AG08395 (cell line): ENCODE measurements at regions not wholly inside any gene's neighbourhood (a gene's known extent, or its start where the extent isn't known, plus 50 kb on each side); places are given as distances from the start of the nearest gene placed in this dataset.
"Not testable (repeated sequence)": the region's sequence is repeated elsewhere in the genome, so short reads cannot be mapped to it uniquely, and the experiment has no call there.

Experiments used
- DNase-seq: peaks from one replicate; pipeline ENCODE4 v3.0.0; 2012; ENCODE audit warnings: mixed read lengths, low spot score

DNA sequence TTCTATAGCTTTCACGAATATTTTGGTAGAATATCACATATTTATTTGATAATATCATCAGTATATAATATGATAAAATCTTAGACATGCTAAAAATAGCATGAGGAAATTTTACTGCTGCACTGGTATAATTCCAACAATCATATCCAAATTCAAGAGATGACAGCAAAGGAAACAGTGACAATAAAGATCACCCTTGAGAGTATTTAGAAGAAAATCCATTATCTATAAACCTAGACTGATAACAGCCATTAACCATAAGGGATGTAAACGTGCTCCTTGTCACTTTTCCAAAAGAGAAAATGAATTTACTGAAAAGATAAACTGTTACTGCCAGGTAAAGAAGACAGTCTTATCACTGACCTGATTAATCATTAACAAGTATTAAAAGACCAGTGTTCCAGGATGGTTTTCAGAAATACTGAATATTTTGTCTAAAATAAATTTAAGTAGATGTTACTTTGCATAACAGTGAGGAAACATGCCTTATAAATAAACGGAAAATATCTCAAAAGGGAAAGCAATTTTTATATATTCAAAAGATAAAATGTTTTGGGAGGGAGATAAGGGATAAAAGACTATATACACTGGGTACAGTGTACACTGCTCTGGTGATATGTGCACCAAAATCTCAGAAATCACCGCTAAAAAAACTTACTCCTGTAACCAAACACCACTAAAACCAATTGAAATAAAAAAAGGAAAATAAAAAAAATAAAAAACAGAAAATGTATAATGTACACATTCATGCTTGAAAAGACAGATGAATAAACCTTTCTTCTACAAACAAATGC lies 1704.7 kb downstream of the HACE1 start:
- no peak for DNase-seq

DNA sequence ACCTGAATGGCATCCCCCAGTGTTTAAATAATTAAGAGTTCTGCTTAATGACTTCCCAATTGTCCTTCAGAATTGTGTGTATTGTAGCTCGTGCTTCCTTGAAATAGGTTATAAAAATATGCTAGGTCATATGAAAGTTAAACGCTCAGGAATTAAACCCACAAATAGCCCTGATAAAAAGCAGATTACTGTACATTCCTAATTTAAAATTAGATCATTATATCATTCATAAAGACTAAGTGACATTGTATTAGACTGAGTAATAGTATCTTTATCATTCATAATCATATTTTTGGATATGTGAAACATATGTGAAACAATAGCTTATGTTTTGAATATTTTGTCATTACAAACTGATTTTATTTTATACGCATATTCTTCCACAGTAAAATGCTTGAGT lies 1706.7 kb downstream of the HACE1 start:
- no peak for DNase-seq

DNA sequence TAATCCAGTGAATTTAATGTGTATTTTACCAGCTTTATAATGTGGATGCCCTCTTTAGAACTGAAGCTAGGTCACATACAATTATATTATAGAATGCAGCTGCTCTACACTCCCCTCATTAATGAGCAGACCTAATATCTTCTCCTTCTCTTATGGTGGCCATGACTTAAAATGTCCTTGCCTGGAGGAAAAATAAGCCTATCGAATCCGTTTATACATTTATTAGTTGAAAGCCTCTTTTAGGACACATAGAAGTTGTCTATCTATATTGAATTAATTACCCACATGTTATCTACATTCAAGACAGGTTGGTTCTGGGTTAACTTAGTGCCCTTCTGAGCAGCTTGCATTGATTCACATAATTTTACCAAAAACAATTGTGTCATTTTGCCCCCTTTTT lies 1716.8 kb downstream of the HACE1 start:
- DNase-seq, result no peak

DNA sequence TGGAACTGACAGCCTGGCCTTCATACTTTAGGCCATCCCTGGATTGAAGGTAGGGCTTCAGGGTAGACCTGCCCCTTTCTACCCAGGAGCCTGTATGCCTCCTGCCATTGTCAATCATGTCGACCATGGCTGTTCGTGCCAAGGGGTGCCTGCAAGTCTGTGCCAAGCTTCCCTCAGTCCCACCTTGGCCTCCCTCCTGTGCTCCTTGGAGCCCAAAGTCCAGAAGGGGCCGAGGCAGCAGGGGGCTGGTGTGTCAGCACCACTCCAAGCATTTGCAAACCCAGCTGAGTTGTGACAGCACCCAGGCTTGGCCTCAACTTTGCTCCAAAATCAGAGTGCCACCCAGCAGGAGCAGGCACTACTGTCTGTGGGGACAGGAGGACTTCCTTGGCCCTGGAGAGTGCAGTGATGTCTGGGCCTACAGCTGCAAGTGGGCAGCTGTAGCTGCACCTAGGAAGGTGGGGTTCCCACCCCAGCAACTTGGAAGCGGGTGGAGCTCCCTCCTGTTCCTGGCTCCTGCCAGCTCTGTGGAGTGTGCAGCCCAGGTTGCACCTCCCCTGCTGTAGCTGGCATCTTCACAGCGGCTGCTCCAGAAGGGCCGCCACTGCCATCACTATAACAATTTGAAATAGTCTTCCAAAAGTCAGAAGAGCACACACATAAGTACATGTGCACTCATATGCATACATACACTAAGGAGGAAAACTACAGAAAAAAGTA lies 1719.3 kb downstream of the HACE1 start:
- DNase-seq, result no peak

DNA sequence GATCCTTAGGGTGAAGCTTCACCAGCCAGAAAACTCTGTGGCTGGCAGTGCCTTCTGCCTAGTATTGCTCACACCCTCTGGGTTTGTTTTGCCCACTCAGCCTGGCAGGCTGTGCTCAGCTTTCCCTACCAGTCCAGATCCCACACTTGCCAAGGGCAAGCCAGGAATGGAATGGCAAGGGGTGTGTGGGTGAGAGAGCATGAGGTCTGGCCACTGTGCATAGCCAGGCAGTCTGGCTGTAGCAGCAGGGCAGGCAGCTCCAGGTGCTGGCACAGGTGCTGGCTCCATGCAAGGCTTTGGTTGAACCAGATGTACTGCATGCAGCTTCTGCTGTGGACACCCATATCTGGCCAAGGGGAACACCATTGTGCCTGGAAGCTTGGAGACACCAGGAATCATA lies 1720.3 kb downstream of the HACE1 start:
- no peak for DNase-seq

DNA sequence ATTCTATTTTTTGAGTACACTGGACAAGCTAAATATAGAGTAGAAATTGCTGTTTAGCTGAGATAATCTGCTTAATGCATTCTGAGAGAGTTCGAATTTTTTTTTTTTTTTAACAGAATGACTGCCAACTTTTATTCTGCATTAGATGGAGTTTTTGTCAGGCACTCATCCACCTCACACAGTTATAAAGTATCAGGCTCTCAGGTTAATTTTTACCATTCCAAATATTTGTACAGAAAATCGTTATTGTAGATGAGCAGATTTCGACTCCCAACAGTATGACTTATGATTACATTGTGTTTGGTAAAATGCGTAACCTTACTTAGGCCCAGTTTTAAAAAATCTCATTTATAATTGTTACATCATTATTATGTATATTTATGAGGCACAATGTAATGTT lies 1731.0 kb downstream of the GRIK2 start:
- DNase-seq, result no peak

DNA sequence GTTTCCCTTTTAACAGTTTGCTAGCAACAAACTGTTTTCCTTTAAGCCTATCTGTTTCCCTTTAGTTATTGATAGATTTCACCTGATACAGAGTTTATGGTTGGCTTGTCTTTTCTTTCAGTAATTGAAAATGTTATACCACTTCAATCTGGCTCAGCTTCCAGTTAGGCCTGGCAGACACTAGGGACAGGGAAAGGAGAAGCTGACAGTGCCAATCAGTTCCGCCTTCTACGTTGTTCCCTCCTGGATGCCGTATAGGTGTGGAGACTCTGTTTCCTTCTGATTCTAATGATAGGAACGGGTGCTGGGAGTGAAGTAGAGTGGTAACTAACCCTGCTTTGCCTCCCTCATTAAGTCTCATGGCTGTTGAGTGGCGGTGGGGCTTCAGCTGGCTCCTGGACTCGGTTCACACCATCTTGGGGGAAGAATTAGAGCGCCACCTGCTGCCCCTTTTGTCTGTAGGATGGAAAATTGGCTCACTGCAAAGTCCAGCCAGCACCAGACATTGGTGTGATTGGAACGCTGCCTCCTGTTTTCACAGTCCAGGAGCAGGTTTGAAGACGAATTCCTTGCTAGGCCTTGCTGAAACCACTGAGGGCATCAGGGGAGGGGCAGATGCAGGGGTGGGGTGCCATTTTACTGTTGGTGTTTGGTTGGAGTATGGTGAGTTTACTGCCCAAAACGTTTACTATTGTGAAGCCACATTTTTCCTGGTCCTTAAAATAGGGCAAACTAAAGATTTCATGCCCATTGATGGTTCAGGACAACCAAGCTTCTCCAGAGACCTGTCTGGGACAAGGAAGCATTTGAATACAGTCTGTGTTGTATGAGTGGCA lies 1729.5 kb downstream of the GRIK2 start:
- DNase-seq, result no peak

DNA sequence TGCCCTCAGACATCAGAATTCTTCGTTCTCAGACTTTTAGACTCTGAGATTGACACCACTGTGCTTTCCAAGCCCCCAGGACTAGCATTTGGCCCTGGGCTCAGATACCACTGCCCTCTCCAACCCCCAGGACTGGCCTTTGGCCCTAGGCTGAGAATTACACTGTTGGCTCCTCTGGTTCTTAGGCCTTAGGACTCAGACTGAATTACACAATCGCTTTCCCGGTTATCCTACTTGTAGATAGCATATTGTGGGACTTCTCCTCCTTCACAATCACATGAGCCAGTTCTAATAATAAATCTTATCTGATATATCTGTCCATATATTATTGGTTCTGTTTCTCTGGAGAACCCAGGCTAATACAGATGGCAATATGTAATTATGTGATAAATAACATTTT lies 1725.5 kb downstream of the GRIK2 start:
- no peak for DNase-seq

DNA sequence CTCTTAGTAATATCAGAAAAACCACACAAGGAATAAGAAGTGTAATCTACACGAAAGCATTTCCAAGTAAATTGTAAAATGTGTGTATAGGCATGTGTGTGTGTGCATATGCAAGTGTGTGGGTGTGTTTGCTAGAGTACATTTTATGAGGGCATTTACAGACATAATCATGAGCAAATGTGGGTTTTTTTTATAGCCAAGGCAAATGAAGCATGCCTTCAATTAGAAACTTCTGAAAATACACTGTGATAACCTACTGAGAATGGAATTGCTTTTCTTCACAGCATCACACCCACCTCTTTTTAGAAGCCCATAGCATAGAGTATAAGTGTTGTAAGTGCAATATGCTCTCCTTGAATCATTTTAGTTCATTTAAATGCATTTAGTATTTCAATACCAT lies 1721.1 kb downstream of the GRIK2 start:
- no peak for DNase-seq

DNA sequence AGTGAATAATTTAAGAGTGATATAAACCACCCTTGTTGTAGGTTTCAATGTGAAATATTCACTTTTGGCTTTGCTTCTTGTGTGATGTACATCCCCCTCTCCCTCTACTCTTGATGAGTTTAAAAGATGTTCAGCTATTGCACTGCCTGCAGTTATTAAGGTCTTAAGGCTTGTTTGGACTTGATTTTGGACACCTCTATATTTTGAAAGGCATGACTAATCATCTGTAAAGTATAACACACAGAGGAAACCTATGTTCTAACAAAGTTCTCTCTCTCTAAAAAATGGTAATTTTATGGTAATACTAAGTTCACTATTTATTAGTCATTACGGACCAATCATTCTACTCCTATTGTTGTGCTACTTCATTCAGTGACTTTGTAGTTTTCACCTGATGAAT lies 1719.9 kb downstream of the GRIK2 start:
- DNase-seq, result no peak

DNA sequence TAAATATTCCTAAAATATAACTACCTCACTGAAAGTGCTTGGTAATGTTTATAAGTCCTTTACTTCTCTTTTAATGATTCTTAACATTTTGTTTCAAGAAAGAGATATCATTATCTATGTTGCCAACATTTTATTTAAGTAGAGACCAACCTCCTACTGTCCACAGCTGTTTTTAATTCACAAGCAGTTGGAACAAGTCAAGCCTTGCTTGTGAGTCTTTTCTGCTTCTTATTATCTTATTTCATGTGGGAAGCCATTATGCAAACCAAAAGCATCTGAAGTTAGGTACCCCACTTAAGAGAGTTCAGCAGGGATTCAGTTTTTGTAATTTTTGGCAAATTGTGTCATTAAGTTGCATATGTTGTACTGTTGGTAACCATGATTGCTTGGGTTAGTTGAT lies 1714.5 kb downstream of the GRIK2 start:
- no peak for DNase-seq

DNA sequence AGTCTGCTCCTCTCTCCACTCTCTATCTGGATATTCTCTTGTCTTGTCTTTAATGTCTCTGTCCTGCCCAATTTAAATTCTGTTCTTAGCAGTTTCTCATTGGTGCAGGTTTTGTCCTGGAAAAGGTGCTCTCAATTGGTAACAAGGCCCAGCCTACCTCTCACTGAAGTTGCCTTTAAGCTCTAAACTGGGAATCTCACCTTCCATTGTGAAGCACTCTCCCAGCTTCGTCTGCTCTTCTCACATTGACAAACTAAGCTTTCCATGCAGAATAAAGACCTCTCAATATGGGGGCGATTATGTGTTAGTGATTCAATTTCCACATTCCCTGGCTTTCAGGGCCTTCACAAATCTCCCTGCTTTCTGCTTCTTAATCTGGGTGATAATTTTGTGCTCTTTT lies 1712.2 kb downstream of the GRIK2 start:
- no peak for DNase-seq

DNA sequence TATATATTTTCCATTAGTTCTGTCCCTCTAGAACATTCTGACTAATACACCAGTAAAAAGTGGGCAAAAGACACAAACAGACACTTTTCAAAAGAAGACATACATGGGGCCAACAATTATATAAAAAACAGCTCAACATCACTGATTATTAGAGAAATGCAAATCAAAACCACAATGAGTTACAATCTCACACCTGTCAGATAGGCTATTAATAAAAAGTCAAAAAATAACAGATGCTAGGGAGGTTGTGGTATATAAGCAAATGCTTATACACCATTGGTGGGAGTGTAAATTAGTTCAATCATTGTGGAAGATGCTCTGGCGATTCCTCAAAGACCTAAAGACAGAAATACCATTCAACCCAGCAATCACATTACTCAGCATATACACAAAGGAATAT lies 1707.8 kb downstream of the GRIK2 start:
- DNase-seq, result no peak

DNA sequence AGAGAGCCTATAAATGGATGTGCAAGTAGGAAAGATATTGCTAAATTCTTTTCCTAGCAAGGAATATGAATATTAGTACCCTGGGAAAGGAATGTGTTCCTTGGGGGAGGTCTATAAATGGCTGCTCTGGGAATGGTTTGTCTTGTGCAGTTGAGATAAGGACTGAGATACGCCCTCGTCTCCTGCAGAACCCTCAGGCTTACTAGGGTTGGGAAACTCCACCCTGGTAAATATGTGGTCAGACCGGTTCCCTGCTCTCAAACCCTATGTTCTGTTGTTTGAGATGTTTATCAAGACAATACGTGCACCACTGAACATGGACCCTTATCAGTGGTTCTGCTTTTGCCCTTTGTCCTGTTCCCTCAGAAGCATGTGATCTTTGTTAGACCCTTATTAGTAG lies 1698.9 kb downstream of the GRIK2 start:
- not testable (repeated sequence) for DNase-seq

DNA sequence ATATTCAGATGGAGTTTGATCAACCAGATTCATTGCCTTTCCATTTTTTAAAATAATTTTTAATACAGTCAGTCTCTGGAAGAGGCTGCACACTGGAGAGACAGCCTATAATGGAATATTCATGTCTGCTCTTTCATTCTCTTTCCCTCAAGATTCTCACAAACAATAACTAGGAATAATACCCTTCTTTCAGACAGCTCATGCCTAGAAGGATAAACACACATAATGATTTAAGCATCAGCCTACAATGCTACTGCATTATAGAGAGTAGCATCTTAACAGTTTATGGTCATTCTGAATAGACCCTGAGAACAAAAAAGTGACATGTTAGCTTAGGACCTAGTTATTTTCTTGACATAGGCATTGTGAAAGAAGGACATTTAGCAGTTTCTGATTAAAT lies 1692.3 kb downstream of the GRIK2 start:
- DNase-seq, result no peak

DNA sequence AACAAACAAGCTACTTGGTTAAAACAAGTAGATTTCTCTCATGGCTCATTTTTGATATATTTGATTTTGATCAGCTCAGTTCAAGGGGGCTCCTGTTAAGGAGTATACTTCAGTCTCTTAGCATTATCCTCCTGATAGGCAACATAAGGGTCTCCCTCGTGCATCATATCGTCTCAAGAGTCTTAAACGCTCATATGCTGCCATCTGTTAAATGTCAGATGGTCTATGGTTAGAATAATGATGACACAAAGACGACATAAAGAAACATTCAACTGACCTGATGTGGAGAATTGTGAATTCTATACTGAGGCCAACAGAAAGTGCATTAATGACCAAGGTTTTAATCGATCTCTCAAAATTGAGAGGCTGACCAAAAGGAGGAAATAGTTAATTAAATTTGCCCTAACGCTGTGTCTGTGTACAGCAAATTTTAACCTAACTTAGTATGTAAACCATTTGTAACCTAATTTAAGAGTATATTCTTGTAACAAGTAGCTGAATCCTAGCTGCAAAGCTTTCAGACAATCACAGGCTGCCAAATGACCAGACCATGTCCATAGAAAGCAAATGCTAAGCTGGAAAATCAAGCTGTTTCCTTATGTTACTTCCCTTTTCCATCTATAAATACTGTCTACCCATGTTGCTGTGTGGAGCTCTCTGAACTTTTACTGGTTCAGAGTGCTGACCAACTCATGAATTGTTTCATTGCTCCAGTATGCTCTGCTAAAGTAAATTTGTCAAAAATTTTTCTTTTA lies 1688.5 kb downstream of the GRIK2 start:
- no peak for DNase-seq

DNA sequence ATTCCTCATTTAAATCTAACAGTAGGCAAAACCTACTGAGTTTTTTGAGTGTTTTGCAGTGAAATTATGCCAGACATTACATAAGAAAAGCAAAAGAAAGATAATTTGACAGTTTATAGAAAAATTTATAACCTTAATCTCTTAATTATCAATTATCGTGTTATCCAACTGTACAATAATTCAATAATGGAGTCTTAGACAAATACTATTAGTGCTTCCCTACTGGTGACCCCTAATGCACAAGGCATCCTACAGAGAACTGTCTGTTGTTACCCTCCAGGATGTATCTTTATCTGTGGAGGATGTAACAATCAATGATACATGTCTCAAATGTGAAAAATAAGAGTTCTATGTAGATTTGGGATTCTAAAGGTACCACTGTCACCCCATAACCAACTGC lies 1687.6 kb downstream of the GRIK2 start:
- DNase-seq, result no peak

DNA sequence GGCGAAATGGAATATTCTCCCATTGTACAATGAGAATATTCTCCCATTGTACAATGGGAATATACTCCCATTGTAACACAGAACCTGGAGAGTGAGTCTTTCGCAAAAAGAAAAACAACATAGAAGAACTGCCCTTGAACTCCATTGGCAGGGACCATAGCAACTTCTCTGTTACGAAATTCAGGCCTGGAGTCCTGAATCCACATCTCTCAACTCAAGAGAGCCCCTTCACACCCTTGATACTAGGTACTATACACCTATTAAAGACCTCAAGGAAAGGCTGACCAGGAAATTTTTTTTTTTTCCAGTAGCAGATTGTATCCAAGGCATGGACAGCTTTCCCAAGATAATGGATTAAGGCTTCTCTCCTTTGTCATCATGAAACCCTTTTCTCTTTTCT lies 1687.0 kb downstream of the GRIK2 start:
- no peak for DNase-seq

DNA sequence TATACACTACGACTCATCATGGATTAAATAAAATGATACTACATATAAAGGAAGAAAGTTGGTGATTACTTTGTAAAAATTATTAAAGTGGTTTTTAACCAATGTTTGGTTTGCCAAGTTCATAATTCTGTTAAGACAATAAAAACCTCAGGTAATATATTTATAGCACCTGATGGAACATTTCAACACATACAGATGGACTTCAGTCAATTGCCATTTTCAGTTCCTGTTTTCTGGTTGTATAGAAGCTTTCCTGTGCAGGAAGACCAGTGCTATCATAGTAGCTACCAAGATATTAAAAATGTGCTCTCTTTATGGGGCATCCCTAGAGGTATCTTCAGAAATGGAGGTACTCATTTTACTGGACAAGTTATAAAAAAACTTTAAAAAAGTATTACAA lies 1686.4 kb downstream of the GRIK2 start:
- DNase-seq, result no peak

DNA sequence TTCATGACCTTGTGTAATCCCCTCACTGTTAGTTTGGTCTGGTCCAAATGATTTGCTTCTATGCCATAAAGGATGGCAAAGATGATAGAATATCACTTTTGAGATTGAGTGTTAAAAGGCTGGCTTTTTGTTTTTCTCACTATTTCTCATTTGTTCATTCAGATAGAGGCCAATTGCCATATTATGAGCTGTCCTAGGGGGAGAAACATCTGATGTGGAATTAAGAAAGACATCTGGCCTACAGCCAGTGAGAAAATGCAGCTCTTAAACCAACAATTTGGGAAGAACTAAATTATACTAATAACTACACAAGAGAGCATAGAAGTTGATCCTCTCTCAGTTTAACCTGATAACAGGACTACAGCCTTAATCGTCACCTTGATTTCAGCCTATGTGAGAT lies 1668.6 kb downstream of the GRIK2 start:
- DNase-seq, result no peak

DNA sequence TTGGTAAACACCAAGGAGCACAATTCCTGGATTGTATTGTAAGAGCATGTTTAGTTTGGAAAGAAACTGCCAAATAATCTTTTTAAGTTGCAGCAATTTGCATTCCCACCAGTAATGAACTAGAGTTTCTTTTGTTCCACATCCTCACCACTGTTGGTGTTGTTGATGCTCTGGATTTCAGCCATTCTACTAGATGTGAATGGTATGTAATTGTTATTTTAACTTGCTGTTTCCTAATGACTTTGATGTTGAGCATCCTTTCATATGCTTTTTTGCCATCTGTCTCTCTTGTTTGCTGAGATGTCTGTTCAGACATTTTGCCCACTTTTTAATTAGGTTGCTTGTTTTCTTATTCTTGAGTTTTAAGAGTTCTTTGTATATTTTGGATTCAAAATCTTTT lies 1654.1 kb downstream of the GRIK2 start:
- DNase-seq, result no peak

DNA sequence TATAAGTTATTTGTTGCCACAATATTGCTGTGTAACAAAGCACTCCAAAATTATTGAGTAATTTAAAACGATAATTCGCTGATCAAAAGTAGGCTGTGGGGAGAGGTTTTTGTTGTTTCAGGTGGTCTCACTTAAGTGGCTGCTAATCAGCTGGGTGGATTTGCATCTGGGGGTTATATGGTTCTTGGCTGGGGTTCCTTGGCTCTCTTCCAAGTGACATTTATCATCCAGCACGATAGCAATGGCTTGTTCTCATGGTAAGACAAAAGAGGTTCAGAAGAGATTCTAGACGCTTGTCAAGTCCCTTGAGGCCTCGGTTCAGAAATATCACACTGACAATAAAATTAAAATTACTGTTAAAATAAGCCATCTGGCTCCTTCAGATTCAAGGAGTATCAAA lies 1648.8 kb downstream of the GRIK2 start:
- DNase-seq, result no peak
